Ishikawa (cell line): ENCODE measurements at regions not wholly inside any gene's neighbourhood (a gene's known extent, or its start where the extent isn't known, plus 50 kb on each side); places are given as distances from the start of the nearest gene placed in this dataset.

Experiments
- CEBPB ChIP-seq: IDR thresholded peaks from 2 replicates; pipeline ENCODE4 v1.6.1; 2012
- CREB1 ChIP-seq: IDR thresholded peaks from 2 replicates; pipeline ENCODE4 v1.6.1; 2012; ENCODE audit warnings: low read depth
- EGR1 ChIP-seq: IDR thresholded peaks from 2 replicates; pipeline ENCODE4 v1.6.1; 2012
- EP300 ChIP-seq: IDR thresholded peaks from 2 replicates; pipeline ENCODE4 v1.6.1; 2012; ENCODE audit warnings: borderline replicate concordance
- FOXM1 ChIP-seq: IDR thresholded peaks from 2 replicates; pipeline ENCODE4 v1.6.1; 2012; ENCODE audit warnings: low read depth, borderline replicate concordance
- MAX ChIP-seq: IDR thresholded peaks from 2 replicates; pipeline ENCODE4 v1.6.1; 2012
- NFIC ChIP-seq: IDR thresholded peaks from 2 replicates; pipeline ENCODE4 v1.6.1; 2012
- RAD21 ChIP-seq: IDR thresholded peaks from 2 replicates; pipeline ENCODE4 v1.6.1; 2012; ENCODE audit warnings: low read depth
- REST ChIP-seq: IDR thresholded peaks from 2 replicates; pipeline ENCODE4 v1.6.1; 2012; ENCODE audit warnings: low read depth, mild to moderate bottlenecking
- TAF1 ChIP-seq: IDR thresholded peaks from 2 replicates; pipeline ENCODE4 v1.6.1; 2012; ENCODE audit warnings: low read depth, mild to moderate bottlenecking
- TCF12 ChIP-seq: IDR thresholded peaks from 2 replicates; pipeline ENCODE4 v1.6.1; 2012; ENCODE audit warnings: low read depth
- TEAD4 ChIP-seq: IDR thresholded peaks from 2 replicates; pipeline ENCODE4 v1.6.1; 2012
- USF1 ChIP-seq: IDR thresholded peaks from 2 replicates; pipeline ENCODE4 v1.6.1; 2012
- YY1 ChIP-seq: IDR thresholded peaks from 2 replicates; pipeline ENCODE4 v1.6.1; 2012; ENCODE audit warnings: low read depth
- ZBTB7A ChIP-seq: IDR thresholded peaks from 2 replicates; pipeline ENCODE4 v1.6.1; 2012; ENCODE audit warnings: low read depth

- TF ChIP-seq RAD21 (no peak), FOXM1 (no peak), ZBTB7A (no peak), TCF12 (no peak), EP300 (no peak), MAX (no peak), USF1 (no peak), REST (no peak), CEBPB (no peak), EGR1 (no peak), NFIC (no peak), TEAD4 (no peak), TAF1 (no peak)
These were observed 572.7 kb downstream of the FGF9 start for GRCh38 chr13:22243469-22244163.

GRCh38 chr13:22252281-22252830 lies 581.5 kb downstream of the FGF9 start:
- TF ChIP-seq TCF12 (no peak), EGR1 (no peak), ZBTB7A (no peak), FOXM1 (no peak), USF1 (no peak), TEAD4 (no peak)

GRCh38 chr13:22253107-22253506 lies 582.2 kb downstream of the FGF9 start:
- TF ChIP-seq TCF12 (no peak), RAD21 (no peak), TAF1 (no peak), NFIC (no peak), CREB1 (no peak), YY1 (no peak), USF1 (no peak), REST (no peak), ZBTB7A (no peak), FOXM1 (no peak), EP300 (no peak), TEAD4 (no peak), CEBPB (no peak), EGR1 (no peak), MAX (no peak)

- TF ChIP-seq EP300 (no peak), RAD21 (no peak), TEAD4 (no peak), YY1 (no peak), MAX (no peak), TAF1 (no peak), CREB1 (no peak), USF1 (no peak), TCF12 (no peak), ZBTB7A (no peak), REST (no peak), EGR1 (no peak), CEBPB (no peak), FOXM1 (no peak)
These were observed 585.3 kb downstream of the FGF9 start for GRCh38 chr13:22256111-22256639.
